Superior temporal gyrus (tissue), 1 donor: ENCODE measurements at regions not wholly inside any gene's neighbourhood (a gene's known extent, or its start where the extent isn't known, plus 50 kb on each side); places are given as distances from the start of the nearest gene placed in this dataset.
"Not testable (repeated sequence)": the region's sequence is repeated elsewhere in the genome, so short reads cannot be mapped to it uniquely, and the experiment has no call there.

Source experiments
- DNase-seq: peaks from one replicate; pipeline ENCODE4 v3.0.0-alpha.2; 2016; ENCODE audit errors: extremely low spot score

- DNase-seq, result no peak
Observed at GRCh38 chr15:96046620-96047240, 283.8 kb upstream of the NR2F2 start.

DNA sequence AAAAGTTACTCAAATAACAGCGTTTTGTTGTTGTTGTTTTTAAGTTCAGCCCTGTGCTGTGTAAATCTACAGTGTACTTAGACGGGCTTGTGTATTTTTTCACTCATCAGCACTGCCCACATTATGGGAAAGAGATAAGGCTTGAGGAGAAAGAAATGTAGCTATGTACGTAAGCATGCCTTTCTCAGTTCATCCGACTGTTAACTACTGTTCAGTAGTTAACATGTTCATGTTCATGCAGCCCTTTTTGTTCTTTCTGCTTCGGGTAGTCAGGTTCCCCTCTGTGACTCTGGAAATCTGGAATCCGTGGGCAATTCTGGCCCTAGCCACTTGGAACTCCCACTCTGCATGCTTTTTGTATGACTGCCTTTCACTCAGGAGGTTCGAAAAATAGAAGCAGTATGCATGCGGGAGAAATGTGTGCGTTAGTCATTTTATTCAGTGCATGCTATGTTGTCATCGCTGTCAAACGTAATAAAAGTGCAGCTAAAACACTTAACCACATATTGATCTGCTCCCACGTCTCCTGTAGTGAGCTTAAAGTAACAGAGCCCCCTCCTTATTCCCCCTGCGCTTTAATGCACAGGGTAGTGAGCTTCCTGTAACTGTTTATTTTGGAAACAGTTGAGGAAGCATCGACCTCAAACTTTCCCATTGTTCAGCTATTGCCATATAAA is 283.1 kb upstream of the NR2F2 start:
- DNase-seq, result no peak

DNA sequence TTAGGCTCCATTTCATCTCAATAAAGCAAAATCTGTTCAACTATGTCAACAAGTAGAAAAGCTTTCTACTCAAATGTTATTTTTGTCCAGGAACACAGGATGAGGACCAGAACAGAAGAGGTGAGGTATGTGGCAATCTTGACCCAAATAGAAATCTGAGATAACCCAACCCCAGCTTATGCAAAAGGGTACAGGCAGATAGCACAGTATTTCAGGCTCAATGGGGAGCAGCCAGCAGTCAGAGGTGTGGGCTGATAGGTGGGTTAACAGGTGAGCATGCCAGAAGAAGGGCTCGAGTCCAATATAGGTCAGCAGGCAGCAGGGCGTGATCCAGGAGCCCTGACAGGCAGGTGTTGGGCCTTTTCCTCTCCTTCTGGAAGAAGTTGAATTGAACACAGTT is 281.2 kb upstream of the NR2F2 start:
- DNase-seq, result no peak

DNA sequence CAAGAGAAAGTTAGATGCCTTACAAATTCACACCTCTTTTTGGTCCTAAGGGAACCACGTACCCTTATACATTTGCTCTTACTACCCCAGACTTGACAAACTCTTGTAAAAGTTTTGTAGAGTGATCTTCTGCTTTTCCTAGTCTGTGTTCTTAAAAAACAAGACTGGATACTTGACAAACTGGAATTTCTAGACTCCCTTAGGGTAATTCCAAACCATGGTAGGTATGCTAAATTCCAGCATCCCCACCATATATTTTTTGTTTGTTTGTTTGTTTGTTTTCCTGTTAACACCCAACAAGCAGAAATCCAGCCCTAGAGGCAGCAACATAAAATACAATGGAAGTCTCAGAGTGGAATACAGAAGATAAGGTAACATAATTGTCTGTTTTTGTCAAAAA is 280.7 kb upstream of the NR2F2 start:
- DNase-seq, result no peak

DNA sequence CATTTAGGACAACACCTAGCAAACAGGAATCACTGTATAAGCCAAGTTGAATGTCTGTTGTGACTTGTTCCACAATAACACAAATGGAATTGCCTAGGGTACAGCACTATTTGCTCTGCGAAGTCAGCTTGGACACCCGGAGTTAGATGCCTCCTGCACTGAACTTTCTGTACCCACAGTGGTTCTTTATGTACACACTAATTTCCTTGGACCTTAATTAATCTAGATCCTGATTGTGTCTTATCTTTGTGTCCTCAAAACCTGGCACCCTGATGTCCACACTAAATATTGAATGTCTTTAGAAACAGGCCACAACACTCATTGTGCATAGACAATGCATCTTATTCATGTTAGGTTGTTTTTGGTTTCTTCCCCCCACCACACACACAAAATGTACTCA is 278.9 kb upstream of the NR2F2 start:
- no peak for DNase-seq

GRCh38 chr15:96052154-96052553 is 278.3 kb upstream of the NR2F2 start:
- DNase-seq, result no peak

DNA sequence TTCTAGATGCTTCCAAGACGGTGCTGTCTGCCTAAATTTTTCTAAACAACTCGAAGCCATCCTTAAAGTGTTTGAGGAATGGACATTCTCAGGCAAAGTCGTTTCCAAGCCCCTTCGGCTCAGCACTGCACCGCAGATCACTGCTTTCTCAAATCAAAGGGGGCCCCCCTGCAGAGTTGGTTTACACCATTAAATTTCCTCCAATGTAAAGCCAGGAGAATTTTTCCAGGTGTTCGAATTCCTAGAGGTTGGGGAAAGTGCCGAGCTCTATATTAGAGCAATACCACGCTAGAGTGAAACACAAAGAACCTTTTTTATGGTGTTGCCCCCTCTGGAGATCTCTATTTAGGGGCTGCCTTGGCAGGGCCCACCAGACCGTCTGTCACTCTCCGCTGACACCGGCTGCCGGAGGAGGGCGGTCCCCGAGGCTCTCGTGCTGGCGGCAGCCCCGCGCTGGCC is 277.9 kb upstream of the NR2F2 start:
- DNase-seq, result no peak

DNA sequence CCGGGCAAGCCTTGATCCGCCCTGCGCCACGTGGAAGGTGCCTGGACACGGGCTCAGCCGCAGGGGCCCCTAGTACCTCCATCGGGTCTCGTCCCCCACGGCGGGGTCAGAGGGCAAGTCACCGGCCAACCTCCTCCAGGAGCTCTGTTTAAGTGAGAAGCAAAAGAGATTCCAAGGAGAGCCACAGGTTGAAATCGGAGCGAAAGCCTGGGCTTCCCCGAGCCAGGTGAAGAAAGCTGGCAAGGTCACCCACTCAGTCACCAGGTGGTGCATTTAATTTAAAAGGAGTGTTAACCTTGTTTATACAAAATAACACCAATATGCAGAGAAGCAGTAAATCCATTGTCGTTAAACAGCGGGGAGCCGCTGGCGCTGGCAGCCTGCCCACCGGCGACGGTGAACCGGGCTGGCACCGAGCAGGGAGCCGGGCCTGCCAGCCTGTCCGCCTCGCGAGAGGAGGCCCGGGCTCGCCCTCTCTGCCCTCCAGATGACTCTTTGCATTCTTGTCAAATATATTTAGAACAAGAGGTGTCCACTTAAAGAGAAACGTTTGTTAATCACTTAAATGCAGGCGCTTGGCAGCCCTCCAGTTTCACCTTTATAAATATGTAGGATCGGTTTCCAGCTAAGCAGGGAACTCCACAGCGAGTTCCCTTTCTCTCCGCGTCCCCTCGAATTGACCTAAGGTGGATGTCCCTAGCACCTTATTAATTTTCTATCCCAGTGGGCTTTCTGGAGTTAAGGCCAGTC is 277.3 kb upstream of the NR2F2 start:
- DNase-seq, result no peak

GRCh38 chr15:96053781-96054428 is 276.6 kb upstream of the NR2F2 start:
- no peak for DNase-seq

GRCh38 chr15:96054621-96055020 is 275.9 kb upstream of the NR2F2 start:
- DNase-seq, result no peak

DNA sequence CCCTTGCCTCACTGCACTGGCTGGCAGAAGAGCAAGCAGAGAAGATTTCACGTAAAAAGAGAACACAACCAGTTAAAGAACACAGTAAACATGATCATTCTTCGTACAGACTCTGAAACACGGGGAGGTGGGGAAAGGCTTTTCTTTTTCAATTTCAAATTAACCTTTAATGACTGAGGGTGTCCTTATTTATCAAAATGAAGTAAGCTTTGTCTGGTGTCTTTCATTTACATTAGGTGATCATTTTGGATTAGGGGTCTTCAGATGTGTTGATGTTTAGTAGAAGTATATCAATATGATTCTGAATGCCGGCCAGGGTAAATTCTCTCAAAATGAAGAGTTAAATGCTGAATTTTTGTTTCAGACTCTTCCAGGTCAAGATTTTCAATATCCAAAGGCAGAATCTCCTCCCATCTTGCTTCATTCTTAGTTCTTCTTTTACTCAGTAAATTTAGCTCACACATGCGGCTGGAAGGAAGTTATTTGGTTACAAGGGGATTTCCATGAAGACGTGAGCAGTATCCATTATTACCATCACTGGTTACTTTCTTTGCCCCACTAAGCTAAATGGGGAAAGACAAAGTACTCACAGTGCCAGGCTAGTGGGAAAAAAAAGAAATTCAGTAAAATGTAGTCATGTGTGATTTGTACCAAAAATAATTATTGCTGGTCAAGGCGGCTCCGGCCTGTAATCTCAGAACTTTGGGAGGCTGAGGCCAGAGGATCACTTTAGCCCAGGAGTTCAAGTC is 272.2 kb upstream of the NR2F2 start:
- DNase-seq, result no peak

DNA sequence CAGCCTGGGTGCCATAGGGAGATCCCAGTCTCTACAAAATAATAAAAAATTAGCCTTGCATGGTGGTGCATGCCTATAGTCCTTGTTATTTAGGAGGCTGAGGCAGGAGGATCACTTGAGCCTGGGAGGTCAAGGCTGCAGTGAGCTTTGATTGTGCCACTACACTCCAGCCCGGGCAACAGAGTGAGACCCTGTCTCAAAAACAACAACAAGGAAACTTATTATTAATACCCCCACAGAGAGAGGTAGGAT is 271.7 kb upstream of the NR2F2 start:
- not testable (repeated sequence) for DNase-seq

- DNase-seq, result not testable (repeated sequence)
Observed at GRCh38 chr15:96060591-96060990, 269.9 kb upstream of the NR2F2 start.

- DNase-seq, result no peak
Observed at GRCh38 chr15:96064351-96064756, 266.1 kb upstream of the NR2F2 start.

DNA sequence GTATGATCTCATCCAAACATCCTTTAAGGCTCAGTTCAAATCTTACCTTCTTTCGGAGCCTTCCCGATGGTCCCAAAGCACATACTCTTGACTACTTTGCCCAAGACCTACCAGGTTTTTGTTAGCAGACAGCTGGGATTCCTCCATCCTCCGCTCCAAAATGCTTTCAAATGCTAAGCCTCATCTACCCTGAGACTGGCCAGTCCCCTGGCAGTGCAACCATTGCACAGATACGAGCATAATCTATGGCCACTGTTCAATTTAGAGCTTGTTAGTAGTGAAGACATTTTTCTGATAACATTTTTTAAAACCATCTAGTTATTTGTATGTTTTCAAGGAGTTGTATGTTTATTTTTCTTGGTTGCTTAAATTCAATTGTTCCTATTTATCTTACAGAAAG is 264.4 kb upstream of the NR2F2 start:
- DNase-seq, result no peak

- DNase-seq, result no peak
Observed at GRCh38 chr15:96066852-96067495, 263.5 kb upstream of the NR2F2 start.

DNA sequence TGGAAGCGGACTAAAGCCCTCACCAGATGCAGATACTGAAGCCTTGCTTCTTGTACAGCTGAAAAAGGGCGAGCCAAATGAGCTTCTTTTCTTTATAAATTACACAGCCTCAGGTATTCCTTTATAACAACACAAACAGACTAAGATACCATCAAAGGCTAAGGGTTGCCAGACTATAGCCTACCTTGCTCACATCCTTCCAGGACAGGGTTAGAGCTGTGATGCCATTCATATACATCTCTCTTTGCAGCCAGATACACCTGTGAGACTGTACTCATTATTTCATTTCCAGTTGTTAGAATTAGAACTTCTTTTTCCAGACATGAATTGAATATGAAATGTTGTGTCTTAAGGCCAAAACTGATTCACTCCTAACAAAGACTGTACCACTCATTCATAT is 262.8 kb upstream of the NR2F2 start:
- DNase-seq, result no peak

- no peak for DNase-seq
Observed at GRCh38 chr15:96068897-96069296, 261.6 kb upstream of the NR2F2 start.

- no peak for DNase-seq
Observed at GRCh38 chr15:96070636-96071035, 259.9 kb upstream of the NR2F2 start.

- no peak for DNase-seq
Observed at GRCh38 chr15:96072821-96073220, 257.7 kb upstream of the NR2F2 start.

DNA sequence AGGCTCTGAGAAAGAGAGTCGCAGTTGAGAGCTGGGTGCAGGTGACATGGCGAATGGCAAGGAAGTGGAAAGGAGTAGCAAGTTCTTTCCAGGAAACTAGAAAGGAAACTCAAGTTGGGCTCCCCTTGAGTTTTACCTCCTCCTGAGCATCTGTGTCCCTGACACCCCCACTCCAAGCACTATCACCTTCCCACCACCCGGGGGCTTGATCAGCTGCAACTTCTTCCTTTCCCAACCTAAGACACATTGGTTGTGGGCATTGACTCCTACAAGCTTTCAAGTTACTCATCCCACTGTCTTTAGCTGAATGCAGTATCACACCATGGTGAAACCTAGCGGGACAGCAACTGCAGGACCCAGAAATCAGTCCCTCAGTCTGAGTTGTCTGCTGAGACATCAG is 256.6 kb upstream of the NR2F2 start:
- no peak for DNase-seq

- no peak for DNase-seq
Observed at GRCh38 chr15:96075895-96076294, 254.6 kb upstream of the NR2F2 start.
